ENCODE measurements at regions not wholly inside any gene's neighbourhood (a gene's known extent, or its start where the extent isn't known, plus 50 kb on each side); places are given as distances from the start of the nearest gene placed in this dataset.

- no peak for TF ChIP-seq EZH2 (IDR thresholded peaks at IDR 0.05; ENCODE audit: insufficient read depth, poor library complexity, severe bottlenecking)
- TF ChIP-seq EZH2phosphoT487 (IDR thresholded peaks at IDR 0.05; ENCODE audit: insufficient read depth, low read depth), result no peak
Observed at GRCh38 chr7:32204361-32205018, 134.3 kb upstream of the PDE1C start.
